WTC11 (cell line): ENCODE measurements at regions not wholly inside any gene's neighbourhood (a gene's known extent, or its start where the extent isn't known, plus 50 kb on each side); places are given as distances from the start of the nearest gene placed in this dataset.

ENCODE experiments used
- ATAC-seq: fragments of 200-7000 bp; cut with Tn5 transposase; 2 replicates; pipeline ENCODE4 v1.10.0; 2021; ENCODE audit warnings: mild to moderate bottlenecking, moderate library complexity
- CTCF ChIA-PET: fragments of 300-600 bp; sonication (Branson Sonifier 250); formaldehyde crosslinking; loops from one replicate; lab custom pipeline; 2021; ENCODE audit warnings: antibody characterized with exemption; lab: Charles Lee
- POLR2A ChIA-PET: fragments of 350-600 bp; sonication (Branson Sonifier 250); formaldehyde crosslinking; loops from one replicate; lab custom pipeline; 2021; ENCODE audit warnings: antibody characterized with exemption; lab: Charles Lee
- DNase-seq: peaks from one replicate; pipeline ENCODE4 v3.0.0; 2021; ENCODE audit warnings: low spot score
- H3K27ac Mint-ChIP-seq: 2 replicates; pipeline ENCODE4 v1.8.0; 2021; ENCODE audit warnings: mixed read lengths
- H3K27me3 Mint-ChIP-seq: 2 replicates; pipeline ENCODE4 v1.8.0; 2021; ENCODE audit warnings: low read depth, mild to moderate bottlenecking, moderate library complexity, mixed read lengths
- H3K36me3 Mint-ChIP-seq: 2 replicates; pipeline ENCODE4 v1.8.0; 2021; ENCODE audit warnings: mixed read lengths
- H3K4me1 Mint-ChIP-seq: 2 replicates; pipeline ENCODE4 v1.8.0; 2022; ENCODE audit warnings: mixed read lengths
- H3K4me3 Mint-ChIP-seq: 2 replicates; pipeline ENCODE4 v1.8.0; 2021; ENCODE audit warnings: mild to moderate bottlenecking, moderate library complexity, mixed read lengths
- H3K9me3 Mint-ChIP-seq: 2 replicates; pipeline ENCODE4 v1.8.0; 2021; ENCODE audit warnings: mixed read lengths
- ETV6 ChIP-seq: sonication (generic); formaldehyde crosslinking; IDR thresholded peaks from 2 replicates; pipeline ENCODE4 v1.8.1; 2022; ENCODE audit warnings: mild to moderate bottlenecking, missing genetic modification reagents
- FOXP1 ChIP-seq: sonication (generic); formaldehyde crosslinking; IDR thresholded peaks from 2 replicates; pipeline ENCODE4 v1.8.0; 2022; ENCODE audit warnings: missing genetic modification reagents, mild to moderate bottlenecking, moderate library complexity, borderline replicate concordance
- GTF2I ChIP-seq: fragments of 250-450 bp; sonication (Bioruptor Pico); conservative IDR thresholded peaks from 2 replicates; pipeline ENCODE4 v1.4.0; 2021; ENCODE audit warnings: mild to moderate bottlenecking
- OVOL2 ChIP-seq: fragments of 250-450 bp; sonication (Bioruptor Pico); IDR thresholded peaks from 2 replicates; pipeline ENCODE4 v1.9.0; 2021; ENCODE audit warnings: mild to moderate bottlenecking, borderline replicate concordance
- PRRX2 ChIP-seq: fragments of 250-450 bp; sonication (Bioruptor Pico); IDR thresholded peaks from 2 replicates; pipeline ENCODE4 v1.8.0; 2021; ENCODE audit warnings: mild to moderate bottlenecking
- ZBTB21 ChIP-seq: sonication (generic); formaldehyde crosslinking; IDR thresholded peaks from 2 replicates; pipeline ENCODE4 v1.8.1; 2023; ENCODE audit warnings: mild to moderate bottlenecking, missing genetic modification reagents, borderline replicate concordance
- ZNF396 ChIP-seq: fragments of 250-450 bp; sonication (Bioruptor Pico); IDR thresholded peaks from 2 replicates; pipeline ENCODE4 v1.8.0; 2021; ENCODE audit warnings: mild to moderate bottlenecking, moderate library complexity, borderline replicate concordance
- ZNF671 ChIP-seq: fragments of 250-450 bp; sonication (Bioruptor Pico); IDR thresholded peaks from 2 replicates; pipeline ENCODE4 v1.8.0; 2021; ENCODE audit warnings: mild to moderate bottlenecking
- TF ChIP-seq, protein P1 (sequence below): sonication (generic); formaldehyde crosslinking; IDR thresholded peaks from 2 replicates; pipeline ENCODE4 v1.8.1; 2022; ENCODE audit warnings: missing genetic modification reagents, borderline replicate concordance
- TF ChIP-seq, protein P2 (sequence below): sonication (generic); formaldehyde crosslinking; IDR thresholded peaks from 2 replicates; pipeline ENCODE4 v1.8.1; 2022; ENCODE audit warnings: low read depth, mild to moderate bottlenecking, moderate library complexity, missing genetic modification reagents, borderline replicate concordance
- TF ChIP-seq, protein P3 (sequence below): fragments of 250-450 bp; sonication (Bioruptor Pico); IDR thresholded peaks from 2 replicates; pipeline ENCODE4 v1.8.0; 2021; ENCODE audit warnings: mild to moderate bottlenecking
- TF ChIP-seq, protein P4 (sequence below): sonication (generic); formaldehyde crosslinking; IDR thresholded peaks from 2 replicates; pipeline ENCODE4 v1.8.1; 2022; ENCODE audit warnings: mild to moderate bottlenecking, missing genetic modification reagents, moderate library complexity, borderline replicate concordance
- TF ChIP-seq, protein P5 (sequence below): sonication (generic); formaldehyde crosslinking; IDR thresholded peaks from 2 replicates; pipeline ENCODE4 v1.8.1; 2022; ENCODE audit warnings: low read depth, missing genetic modification reagents, borderline replicate concordance
- TF ChIP-seq, protein P6 (sequence below): sonication (generic); formaldehyde crosslinking; IDR thresholded peaks from 2 replicates; pipeline ENCODE4 v1.8.1; 2023; ENCODE audit warnings: mild to moderate bottlenecking, missing genetic modification reagents
- TF ChIP-seq, protein P7 (sequence below): sonication (generic); formaldehyde crosslinking; IDR thresholded peaks from 2 replicates; pipeline ENCODE4 v1.8.0; 2022; ENCODE audit warnings: mild to moderate bottlenecking, missing genetic modification reagents

DNA sequence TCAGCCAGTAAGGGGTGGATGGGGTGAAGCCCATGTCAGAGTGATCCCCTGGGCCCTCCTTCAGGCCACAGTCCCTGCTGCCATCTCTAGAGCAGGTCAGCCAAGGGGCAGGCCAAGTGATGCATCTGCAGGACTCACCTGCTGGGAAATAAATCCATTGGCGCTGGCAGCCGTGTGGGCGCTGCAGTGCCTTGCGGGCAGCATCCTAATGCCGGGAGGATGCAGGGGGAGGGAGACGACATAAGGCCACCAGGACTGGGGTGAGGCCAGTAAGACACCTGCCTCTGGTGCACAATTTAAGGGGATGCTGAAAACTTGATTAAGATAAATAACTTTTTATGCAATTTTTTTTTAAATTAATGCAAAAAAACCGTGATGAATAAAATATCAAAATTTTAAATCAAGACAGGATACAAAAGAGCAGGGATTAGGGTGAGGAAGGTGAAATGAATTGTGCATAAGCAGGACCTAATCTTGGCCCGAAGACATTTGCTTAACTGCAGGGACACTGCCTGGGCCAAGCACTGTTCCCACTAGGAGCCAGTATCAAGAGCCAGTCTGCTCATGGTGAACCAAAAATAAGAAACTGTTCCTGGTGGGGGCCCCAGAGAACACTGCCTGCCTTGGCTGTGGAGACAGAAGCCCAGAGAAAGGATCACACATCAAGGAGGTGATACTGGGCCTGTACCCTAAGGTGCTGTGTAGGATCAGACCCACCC is 67.5 kb upstream of the CPLX2 start (continued):
- TF ChIP-seq, protein P1, sequence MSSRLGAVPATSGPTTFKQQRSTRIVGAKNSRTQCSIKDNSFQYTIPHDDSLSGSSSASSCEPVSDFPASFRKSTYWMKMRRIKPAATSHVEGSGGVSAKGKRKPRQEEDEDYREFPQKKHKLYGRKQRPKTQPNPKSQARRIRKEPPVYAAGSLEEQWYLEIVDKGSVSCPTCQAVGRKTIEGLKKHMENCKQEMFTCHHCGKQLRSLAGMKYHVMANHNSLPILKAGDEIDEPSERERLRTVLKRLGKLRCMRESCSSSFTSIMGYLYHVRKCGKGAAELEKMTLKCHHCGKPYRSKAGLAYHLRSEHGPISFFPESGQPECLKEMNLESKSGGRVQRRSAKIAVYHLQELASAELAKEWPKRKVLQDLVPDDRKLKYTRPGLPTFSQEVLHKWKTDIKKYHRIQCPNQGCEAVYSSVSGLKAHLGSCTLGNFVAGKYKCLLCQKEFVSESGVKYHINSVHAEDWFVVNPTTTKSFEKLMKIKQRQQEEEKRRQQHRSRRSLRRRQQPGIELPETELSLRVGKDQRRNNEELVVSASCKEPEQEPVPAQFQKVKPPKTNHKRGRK (CRISPR knock-in tag), result no peak
- TF ChIP-seq ZNF396 (CRISPR knock-in tag) (no peak), PRRX2 (no peak), ETV6 (CRISPR knock-in tag) (no peak), GTF2I (CRISPR knock-in tag) (no peak), FOXP1 (no peak)
- TF ChIP-seq, protein P2, sequence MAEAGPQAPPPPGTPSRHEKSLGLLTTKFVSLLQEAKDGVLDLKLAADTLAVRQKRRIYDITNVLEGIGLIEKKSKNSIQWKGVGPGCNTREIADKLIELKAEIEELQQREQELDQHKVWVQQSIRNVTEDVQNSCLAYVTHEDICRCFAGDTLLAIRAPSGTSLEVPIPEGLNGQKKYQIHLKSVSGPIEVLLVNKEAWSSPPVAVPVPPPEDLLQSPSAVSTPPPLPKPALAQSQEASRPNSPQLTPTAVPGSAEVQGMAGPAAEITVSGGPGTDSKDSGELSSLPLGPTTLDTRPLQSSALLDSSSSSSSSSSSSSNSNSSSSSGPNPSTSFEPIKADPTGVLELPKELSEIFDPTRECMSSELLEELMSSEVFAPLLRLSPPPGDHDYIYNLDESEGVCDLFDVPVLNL, result no peak
- TF ChIP-seq, protein P3, sequence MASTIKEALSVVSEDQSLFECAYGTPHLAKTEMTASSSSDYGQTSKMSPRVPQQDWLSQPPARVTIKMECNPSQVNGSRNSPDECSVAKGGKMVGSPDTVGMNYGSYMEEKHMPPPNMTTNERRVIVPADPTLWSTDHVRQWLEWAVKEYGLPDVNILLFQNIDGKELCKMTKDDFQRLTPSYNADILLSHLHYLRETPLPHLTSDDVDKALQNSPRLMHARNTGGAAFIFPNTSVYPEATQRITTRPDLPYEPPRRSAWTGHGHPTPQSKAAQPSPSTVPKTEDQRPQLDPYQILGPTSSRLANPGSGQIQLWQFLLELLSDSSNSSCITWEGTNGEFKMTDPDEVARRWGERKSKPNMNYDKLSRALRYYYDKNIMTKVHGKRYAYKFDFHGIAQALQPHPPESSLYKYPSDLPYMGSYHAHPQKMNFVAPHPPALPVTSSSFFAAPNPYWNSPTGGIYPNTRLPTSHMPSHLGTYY, result no peak
- TF ChIP-seq, protein P4, sequence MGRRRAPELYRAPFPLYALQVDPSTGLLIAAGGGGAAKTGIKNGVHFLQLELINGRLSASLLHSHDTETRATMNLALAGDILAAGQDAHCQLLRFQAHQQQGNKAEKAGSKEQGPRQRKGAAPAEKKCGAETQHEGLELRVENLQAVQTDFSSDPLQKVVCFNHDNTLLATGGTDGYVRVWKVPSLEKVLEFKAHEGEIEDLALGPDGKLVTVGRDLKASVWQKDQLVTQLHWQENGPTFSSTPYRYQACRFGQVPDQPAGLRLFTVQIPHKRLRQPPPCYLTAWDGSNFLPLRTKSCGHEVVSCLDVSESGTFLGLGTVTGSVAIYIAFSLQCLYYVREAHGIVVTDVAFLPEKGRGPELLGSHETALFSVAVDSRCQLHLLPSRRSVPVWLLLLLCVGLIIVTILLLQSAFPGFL (CRISPR knock-in tag), result no peak

DNA sequence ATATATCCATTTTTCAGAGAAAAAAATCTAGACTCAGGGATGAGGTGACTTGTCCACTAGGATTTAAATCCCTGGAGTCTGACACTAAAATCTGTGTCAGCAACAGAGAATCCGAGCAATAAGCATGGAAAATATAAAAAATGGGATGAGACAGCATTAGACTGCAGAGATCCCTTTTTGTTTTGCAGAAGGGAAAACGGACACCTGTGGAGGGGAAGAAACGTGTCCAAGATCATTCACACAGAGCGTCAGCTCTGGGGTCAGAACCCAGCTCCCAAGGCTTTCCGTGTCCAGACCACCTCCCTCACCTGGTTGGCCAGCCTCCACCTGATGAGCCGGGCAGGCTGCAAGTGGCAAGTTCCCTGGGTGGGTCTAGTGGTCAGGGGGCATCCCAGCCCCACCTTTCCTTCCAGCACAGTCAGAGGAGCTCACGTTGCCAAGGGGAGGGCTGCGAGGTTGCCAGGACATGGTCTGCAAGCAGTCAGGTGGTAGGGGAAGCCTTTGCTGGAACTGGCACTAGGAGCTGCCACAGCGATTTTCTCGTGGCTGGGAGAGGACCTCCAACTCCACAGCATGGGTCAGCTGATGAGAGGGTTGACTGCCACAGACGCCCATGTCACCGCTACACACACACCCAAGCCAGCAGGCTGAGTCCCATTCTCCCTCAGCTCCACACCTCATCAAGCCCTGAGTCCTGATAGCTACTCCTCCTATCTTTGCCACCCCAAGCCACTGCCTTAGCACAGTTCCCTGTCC is 65.9 kb upstream of the CPLX2 start:
- H3K27ac Mint-ChIP-seq, result no peak overlapping the region
- H3K9me3 Mint-ChIP-seq, result no peaks in the 10 kb centered on the region
- ChIA-PET CTCF (interaction anchor here (0.5 to 1.8 kb wide), 8 partner anchors 8 to 278 kb away, joined by 3 to 12 read pairs (median 3); partner anchors contain the start of gene CPLX2), POLR2A (interaction anchor here (0.8 kb wide), 1 partner anchor 66 kb away, joined by 3 read pairs; the partner anchor contains the start of gene CPLX2)
- no peaks in the 10 kb centered on the region for H3K36me3 Mint-ChIP-seq
- ATAC-seq, result no peak
- no peaks in the 10 kb centered on the region for H3K27me3 Mint-ChIP-seq
- TF ChIP-seq, protein P5, sequence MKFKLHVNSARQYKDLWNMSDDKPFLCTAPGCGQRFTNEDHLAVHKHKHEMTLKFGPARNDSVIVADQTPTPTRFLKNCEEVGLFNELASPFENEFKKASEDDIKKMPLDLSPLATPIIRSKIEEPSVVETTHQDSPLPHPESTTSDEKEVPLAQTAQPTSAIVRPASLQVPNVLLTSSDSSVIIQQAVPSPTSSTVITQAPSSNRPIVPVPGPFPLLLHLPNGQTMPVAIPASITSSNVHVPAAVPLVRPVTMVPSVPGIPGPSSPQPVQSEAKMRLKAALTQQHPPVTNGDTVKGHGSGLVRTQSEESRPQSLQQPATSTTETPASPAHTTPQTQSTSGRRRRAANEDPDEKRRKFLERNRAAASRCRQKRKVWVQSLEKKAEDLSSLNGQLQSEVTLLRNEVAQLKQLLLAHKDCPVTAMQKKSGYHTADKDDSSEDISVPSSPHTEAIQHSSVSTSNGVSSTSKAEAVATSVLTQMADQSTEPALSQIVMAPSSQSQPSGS, result no peak
- TF ChIP-seq, protein P6, sequence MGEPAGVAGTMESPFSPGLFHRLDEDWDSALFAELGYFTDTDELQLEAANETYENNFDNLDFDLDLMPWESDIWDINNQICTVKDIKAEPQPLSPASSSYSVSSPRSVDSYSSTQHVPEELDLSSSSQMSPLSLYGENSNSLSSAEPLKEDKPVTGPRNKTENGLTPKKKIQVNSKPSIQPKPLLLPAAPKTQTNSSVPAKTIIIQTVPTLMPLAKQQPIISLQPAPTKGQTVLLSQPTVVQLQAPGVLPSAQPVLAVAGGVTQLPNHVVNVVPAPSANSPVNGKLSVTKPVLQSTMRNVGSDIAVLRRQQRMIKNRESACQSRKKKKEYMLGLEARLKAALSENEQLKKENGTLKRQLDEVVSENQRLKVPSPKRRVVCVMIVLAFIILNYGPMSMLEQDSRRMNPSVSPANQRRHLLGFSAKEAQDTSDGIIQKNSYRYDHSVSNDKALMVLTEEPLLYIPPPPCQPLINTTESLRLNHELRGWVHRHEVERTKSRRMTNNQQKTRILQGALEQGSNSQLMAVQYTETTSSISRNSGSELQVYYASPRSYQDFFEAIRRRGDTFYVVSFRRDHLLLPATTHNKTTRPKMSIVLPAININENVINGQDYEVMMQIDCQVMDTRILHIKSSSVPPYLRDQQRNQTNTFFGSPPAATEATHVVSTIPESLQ (CRISPR knock-in tag), result no peak
- TF ChIP-seq ZNF671 (CRISPR knock-in tag) (no peak), ZBTB21 (CRISPR knock-in tag) (no peak), OVOL2 (CRISPR knock-in tag) (no peak)
- TF ChIP-seq, protein P7, sequence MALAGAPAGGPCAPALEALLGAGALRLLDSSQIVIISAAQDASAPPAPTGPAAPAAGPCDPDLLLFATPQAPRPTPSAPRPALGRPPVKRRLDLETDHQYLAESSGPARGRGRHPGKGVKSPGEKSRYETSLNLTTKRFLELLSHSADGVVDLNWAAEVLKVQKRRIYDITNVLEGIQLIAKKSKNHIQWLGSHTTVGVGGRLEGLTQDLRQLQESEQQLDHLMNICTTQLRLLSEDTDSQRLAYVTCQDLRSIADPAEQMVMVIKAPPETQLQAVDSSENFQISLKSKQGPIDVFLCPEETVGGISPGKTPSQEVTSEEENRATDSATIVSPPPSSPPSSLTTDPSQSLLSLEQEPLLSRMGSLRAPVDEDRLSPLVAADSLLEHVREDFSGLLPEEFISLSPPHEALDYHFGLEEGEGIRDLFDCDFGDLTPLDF (CRISPR knock-in tag), result no peak
- TF ChIP-seq, all 79 proteins: peak for 0
- DNase-seq, result no peak
- Mint-ChIP-seq H3K4me3 (no peak overlapping the region), H3K4me1 (peaks cover 35% of the 10 kb centered on the region)
